Ascending aorta (tissue), 2 donors: ENCODE measurements at regions not wholly inside any gene's neighbourhood (a gene's known extent, or its start where the extent isn't known, plus 50 kb on each side); places are given as distances from the start of the nearest gene placed in this dataset.

Experiments used
- DNase-seq, 2 donors: peaks; one replicate each; pipeline ENCODE4 v3.0.0-alpha.2; 2019; ENCODE audit warnings: low spot score in 2 of 2
- H3K27ac ChIP-seq, 2 donors: fragments of 200-600 bp; sonication (generic); one replicate each; pipeline ENCODE4 v1.5.1; 2016 to 2017; ENCODE audit warnings: mild to moderate bottlenecking in 1 of 2
- H3K27me3 ChIP-seq: fragments of 200-600 bp; sonication (generic); one replicate; pipeline ENCODE4 v1.5.1; 2017
- H3K36me3 ChIP-seq, 2 donors: fragments of 200-600 bp; sonication (generic); one replicate each; pipeline ENCODE4 v1.5.1; 2016
- H3K4me1 ChIP-seq, 2 donors: fragments of 200-600 bp; sonication (generic); one replicate each; pipeline ENCODE4 v1.5.1; 2016 to 2017; ENCODE audit warnings: mild to moderate bottlenecking in 1 of 2
- H3K4me3 ChIP-seq, 2 donors: fragments of 200-600 bp; sonication (generic); one replicate each; pipeline ENCODE4 v1.5.1; 2016 to 2017; ENCODE audit warnings: mild to moderate bottlenecking in 1 of 2
- H3K9me3 ChIP-seq, 2 donors: fragments of 200-600 bp; sonication (generic); one replicate each; pipeline ENCODE4 v1.5.1; 2016
- intact Hi-C: fragments of 100-400 bp; cut with DNase I; formaldehyde crosslinking; loops from one replicate; pipeline ENCODE4 v1.15.1; 2023
- TF ChIP-seq, protein P1 (sequence below), 3 experiments: fragments of 200-600 bp in 2 of 3; fragments of 450-650 bp in 1 of 3; sonication (generic) in 2 of 3; IDR thresholded peaks; one replicate each; pipeline ENCODE4 v1.5.1; 2016 to 2019; ENCODE audit warnings: antibody characterized with exemption in 3 of 3, mild to moderate bottlenecking in 1 of 3, moderate library complexity in 1 of 3

- TF ChIP-seq, protein P1, sequence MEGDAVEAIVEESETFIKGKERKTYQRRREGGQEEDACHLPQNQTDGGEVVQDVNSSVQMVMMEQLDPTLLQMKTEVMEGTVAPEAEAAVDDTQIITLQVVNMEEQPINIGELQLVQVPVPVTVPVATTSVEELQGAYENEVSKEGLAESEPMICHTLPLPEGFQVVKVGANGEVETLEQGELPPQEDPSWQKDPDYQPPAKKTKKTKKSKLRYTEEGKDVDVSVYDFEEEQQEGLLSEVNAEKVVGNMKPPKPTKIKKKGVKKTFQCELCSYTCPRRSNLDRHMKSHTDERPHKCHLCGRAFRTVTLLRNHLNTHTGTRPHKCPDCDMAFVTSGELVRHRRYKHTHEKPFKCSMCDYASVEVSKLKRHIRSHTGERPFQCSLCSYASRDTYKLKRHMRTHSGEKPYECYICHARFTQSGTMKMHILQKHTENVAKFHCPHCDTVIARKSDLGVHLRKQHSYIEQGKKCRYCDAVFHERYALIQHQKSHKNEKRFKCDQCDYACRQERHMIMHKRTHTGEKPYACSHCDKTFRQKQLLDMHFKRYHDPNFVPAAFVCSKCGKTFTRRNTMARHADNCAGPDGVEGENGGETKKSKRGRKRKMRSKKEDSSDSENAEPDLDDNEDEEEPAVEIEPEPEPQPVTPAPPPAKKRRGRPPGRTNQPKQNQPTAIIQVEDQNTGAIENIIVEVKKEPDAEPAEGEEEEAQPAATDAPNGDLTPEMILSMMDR (IDR thresholded peaks at IDR 0.05) = no peak
- no peaks in the 10 kb centered on the region for H3K4me1 ChIP-seq
- H3K36me3 ChIP-seq = no peaks in the 10 kb centered on the region
- peaks cover 0 to 11% of the 10 kb centered on the region in 2 donors for H3K9me3 ChIP-seq
- no peaks in the 10 kb centered on the region for H3K27me3 ChIP-seq
- no peak overlapping the region for H3K4me3 ChIP-seq
- DNase-seq = no peak
- intact Hi-C loops = no loop called here
- no peak overlapping the region for H3K27ac ChIP-seq
These were observed 298.0 kb upstream of the GALNT5 start for GRCh38 chr2:156959481-156959880.

DNA sequence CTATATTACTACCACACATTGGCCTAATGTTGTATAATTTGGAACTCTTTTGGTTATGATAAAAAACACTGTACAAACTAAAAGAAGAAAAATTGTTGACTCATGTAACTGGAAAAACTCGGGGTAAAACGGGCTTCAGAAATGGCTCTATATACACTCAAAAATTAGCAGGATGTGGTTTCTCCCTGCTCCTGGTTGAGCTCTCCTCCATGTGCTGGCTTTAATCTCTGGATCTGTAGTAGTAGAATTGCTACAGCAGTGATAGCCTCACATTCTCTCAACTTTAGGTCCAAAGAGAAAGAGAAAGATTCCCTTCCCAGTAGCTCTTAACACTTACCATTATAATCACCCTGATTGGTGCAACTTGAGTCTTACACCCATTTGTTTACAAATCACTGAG, 274.9 kb upstream of the GALNT5 start:
- H3K36me3 ChIP-seq = no peaks in the 10 kb centered on the region
- no peaks in the 10 kb centered on the region for H3K9me3 ChIP-seq
- no peaks in the 10 kb centered on the region for H3K27me3 ChIP-seq
- H3K4me1 ChIP-seq = no peaks in the 10 kb centered on the region
- no peak for DNase-seq
- no peak overlapping the region for H3K4me3 ChIP-seq
- H3K27ac ChIP-seq = no peak overlapping the region
- TF ChIP-seq, protein P1 (IDR thresholded peaks at IDR 0.05) = no peak
- intact Hi-C loops = no loop called here

GRCh38 chr2:156986339-156986988, 271.0 kb upstream of the GALNT5 start:
- Histone ChIP-seq H3K27me3 (no peaks in the 10 kb centered on the region), H3K4me1 (no peaks in the 10 kb centered on the region), H3K9me3 (no peaks in the 10 kb centered on the region), H3K27ac (no peak overlapping the region), H3K36me3 (no peaks in the 10 kb centered on the region), H3K4me3 (no peak overlapping the region)
- no peak for DNase-seq
- intact Hi-C loops = no loop called here
- TF ChIP-seq, protein P1 (IDR thresholded peaks at IDR 0.05) = no peak

- DNase-seq = no peak
- Histone ChIP-seq H3K4me3 (no peak overlapping the region), H3K27me3 (no peaks in the 10 kb centered on the region), H3K9me3 (no peaks in the 10 kb centered on the region), H3K36me3 (no peaks in the 10 kb centered on the region), H3K4me1 (no peaks in the 10 kb centered on the region), H3K27ac (no peak overlapping the region)
- TF ChIP-seq, protein P1 (IDR thresholded peaks at IDR 0.05) = no peak
- intact Hi-C loops = no loop called here
These were observed 257.8 kb upstream of the GALNT5 start for GRCh38 chr2:156999661-157000060.

GRCh38 chr2:157004789-157005188, 252.7 kb upstream of the GALNT5 start:
- H3K9me3 ChIP-seq = no peaks in the 10 kb centered on the region
- no peak overlapping the region for H3K27ac ChIP-seq
- TF ChIP-seq, protein P1 (IDR thresholded peaks at IDR 0.05) = no peak
- intact Hi-C loops = no loop called here
- no peaks in the 10 kb centered on the region for H3K4me1 ChIP-seq
- no peak for DNase-seq
- no peaks in the 10 kb centered on the region for H3K27me3 ChIP-seq
- H3K36me3 ChIP-seq = no peaks in the 10 kb centered on the region
- no peak overlapping the region for H3K4me3 ChIP-seq
